Upper lobe of left lung (tissue), 6 donors: ENCODE measurements at regions not wholly inside any gene's neighbourhood (a gene's known extent, or its start where the extent isn't known, plus 50 kb on each side); places are given as distances from the start of the nearest gene placed in this dataset.

ENCODE experiments used
- ATAC-seq, 2 donors: fragments of 200-7000 bp; cut with Tn5 transposase; one replicate each; pipeline ENCODE4 v1.9.1; 2022; ENCODE audit warnings: mild to moderate bottlenecking in 2 of 2, moderate library complexity in 2 of 2; ENCODE audit not compliant: low FRiP score in 2 of 2
- DNase-seq, 2 donors: peaks; one replicate each; pipeline ENCODE4 v3.0.0-alpha.2; 2019 to 2020
- H3K27ac ChIP-seq, 4 donors: fragments of 200-600 bp; sonication (generic); one replicate each; pipeline ENCODE4 v1.5.1; 2016 to 2019
- H3K27me3 ChIP-seq, 4 donors: fragments of 200-600 bp; sonication (generic); one replicate each; pipeline ENCODE4 v1.5.1; 2017 to 2019
- H3K36me3 ChIP-seq, 4 donors: fragments of 200-600 bp; sonication (generic); one replicate each; pipeline ENCODE4 v1.5.1; 2016 to 2019
- H3K4me1 ChIP-seq, 4 donors: fragments of 200-600 bp; sonication (generic); one replicate each; pipeline ENCODE4 v1.5.1; 2018 to 2019
- H3K4me3 ChIP-seq, 4 donors: fragments of 200-600 bp; sonication (generic); one replicate each; pipeline ENCODE4 v1.5.1; 2017 to 2019; ENCODE audit warnings: mild to moderate bottlenecking in 2 of 4, moderate library complexity in 1 of 4
- H3K9me3 ChIP-seq, 4 donors: fragments of 200-600 bp; sonication (generic); one replicate each; pipeline ENCODE4 v1.5.1; 2018 to 2019
- CTCF ChIP-seq, 6 experiments: fragments of 450-650 bp in 4 of 6; fragments of 200-600 bp in 2 of 6; sonication (generic) in 2 of 6; IDR thresholded peaks; one replicate each; pipeline ENCODE4 v1.5.1; 2016 to 2019; ENCODE audit warnings: antibody characterized with exemption in 6 of 6
- EP300 ChIP-seq, 4 donors: sonication (generic); formaldehyde crosslinking; IDR thresholded peaks; one replicate each; pipeline ENCODE4 v1.5.1; 2017; ENCODE audit warnings: antibody characterized with exemption in 4 of 4, control low read depth in 2 of 4
- POLR2A ChIP-seq, 4 donors: fragments of 450-650 bp; IDR thresholded peaks; one replicate each; pipeline ENCODE4 v1.5.1; 2016 to 2017; ENCODE audit warnings: antibody characterized with exemption in 4 of 4, mild to moderate bottlenecking in 2 of 4
- POLR2AphosphoS5 ChIP-seq, 2 donors: sonication (generic); formaldehyde crosslinking; IDR thresholded peaks; one replicate each; pipeline ENCODE4 v1.5.1; 2017; ENCODE audit warnings: antibody characterized with exemption in 2 of 2
- WGBS, 2 donors: methylation state at CpG; one replicate each; pipeline ENCODE4 v1.1.5; 2017 to 2018; 5-methylcytosine and 5-hydroxymethylcytosine counted together
- donor health status: DM: no; HTN: no; CAD: no; lungs with moderate emphysema.
- donor health status: DM: no; HTN: yes; CAD: no; lungs with severe emphysema.

DNA sequence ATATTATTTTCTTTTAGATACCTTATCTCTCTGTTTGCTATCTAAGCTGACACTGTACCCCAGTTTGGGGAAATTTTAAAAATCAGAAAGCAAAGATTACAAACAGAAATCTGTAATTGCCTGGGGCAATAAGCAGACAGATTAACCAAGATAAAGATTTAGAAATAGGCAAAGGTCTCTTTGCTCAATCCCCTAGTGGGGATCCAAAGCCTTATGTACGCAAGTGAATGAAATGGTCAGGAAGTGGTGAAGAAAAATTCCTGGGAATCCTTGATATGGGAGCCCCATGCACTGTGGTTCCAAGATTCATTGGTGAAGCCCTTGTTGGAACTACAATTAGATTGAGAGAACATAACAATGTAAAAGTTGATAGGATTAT, 139.5 kb upstream of the GUCY1A2 start:
- Histone ChIP-seq H3K4me1 (no peaks in the 10 kb centered on the region), H3K36me3 (no peaks in the 10 kb centered on the region), H3K4me3 (no peak overlapping the region), H3K9me3 (no peaks in the 10 kb centered on the region), H3K27ac (no peak overlapping the region), H3K27me3 (no peaks in the 10 kb centered on the region)
- ATAC-seq, result no peak
- TF ChIP-seq CTCF (IDR thresholded peaks at IDR 0.05) (no peak), POLR2AphosphoS5 (IDR thresholded peaks at IDR 0.05) (no peak), POLR2A (IDR thresholded peaks at IDR 0.05) (no peak), EP300 (IDR thresholded peaks at IDR 0.05) (no peak)
- no peak for DNase-seq
- WGBS, 2 donors, result 0% methylated on average over 1 of the region's 1 CpG

- Histone ChIP-seq H3K27ac (no peak overlapping the region), H3K36me3 (no peaks in the 10 kb centered on the region), H3K4me1 (no peaks in the 10 kb centered on the region), H3K9me3 (no peaks in the 10 kb centered on the region), H3K4me3 (no peak overlapping the region), H3K27me3 (no peaks in the 10 kb centered on the region)
- no peak for TF ChIP-seq CTCF (IDR thresholded peaks at IDR 0.05)
- no peak for TF ChIP-seq EP300 (IDR thresholded peaks at IDR 0.05)
- no peak for TF ChIP-seq POLR2A (IDR thresholded peaks at IDR 0.05)
- TF ChIP-seq POLR2AphosphoS5 (IDR thresholded peaks at IDR 0.05), result no peak
- no peak for DNase-seq
- 69 to 75% methylated on average over 3 of the region's 3 CpGs for WGBS, 2 donors
- ATAC-seq, result no peak
Observed at GRCh38 chr11:107157146-107157808, 139.0 kb upstream of the GUCY1A2 start.

GRCh38 chr11:107151579-107151978, 133.3 kb upstream of the GUCY1A2 start:
- DNase-seq, result no peak
- no peak for ATAC-seq
- Histone ChIP-seq H3K9me3 (no peaks in the 10 kb centered on the region), H3K4me1 (no peaks in the 10 kb centered on the region), H3K27ac (no peak overlapping the region), H3K36me3 (no peaks in the 10 kb centered on the region), H3K27me3 (no peaks in the 10 kb centered on the region), H3K4me3 (no peak overlapping the region)
- no peak for TF ChIP-seq POLR2A (IDR thresholded peaks at IDR 0.05)
- TF ChIP-seq POLR2AphosphoS5 (IDR thresholded peaks at IDR 0.05), result no peak
- no peak for TF ChIP-seq EP300 (IDR thresholded peaks at IDR 0.05)
- TF ChIP-seq CTCF (IDR thresholded peaks at IDR 0.05), result no peak

DNA sequence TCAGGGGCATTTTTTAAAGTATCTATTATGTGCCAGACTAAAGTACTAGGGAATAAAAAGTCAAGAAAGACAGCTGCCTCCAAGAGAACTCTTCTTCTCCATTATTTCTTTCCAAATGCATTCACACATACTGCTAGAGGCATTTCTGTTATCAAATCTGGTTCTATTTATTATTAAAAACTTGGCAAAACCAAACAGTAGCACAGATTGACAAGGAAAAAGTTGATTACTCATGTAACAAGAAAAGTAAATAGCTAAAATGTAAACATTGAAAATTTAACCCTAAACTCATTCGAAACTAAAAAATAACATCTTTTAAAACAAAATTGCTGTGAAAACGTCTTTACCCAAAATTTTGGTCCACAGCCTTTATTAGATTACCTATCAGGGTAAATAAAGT, 132.9 kb upstream of the GUCY1A2 start:
- Histone ChIP-seq H3K36me3 (no peaks in the 10 kb centered on the region), H3K4me1 (no peaks in the 10 kb centered on the region), H3K27ac (no peak overlapping the region), H3K9me3 (no peaks in the 10 kb centered on the region), H3K27me3 (no peaks in the 10 kb centered on the region), H3K4me3 (no peak overlapping the region)
- no peak for DNase-seq
- no peak for TF ChIP-seq POLR2A (IDR thresholded peaks at IDR 0.05)
- TF ChIP-seq CTCF (IDR thresholded peaks at IDR 0.05), result no peak
- TF ChIP-seq POLR2AphosphoS5 (IDR thresholded peaks at IDR 0.05), result no peak
- TF ChIP-seq EP300 (IDR thresholded peaks at IDR 0.05), result no peak
- ATAC-seq, result no peak
- WGBS, 2 donors, result 77 to 78% methylated on average over 2 of the region's 2 CpGs

- no peak overlapping the region for H3K27ac ChIP-seq
- no peaks in the 10 kb centered on the region for H3K27me3 ChIP-seq
- WGBS, 2 donors, result 86 to 87% methylated on average over 3 of the region's 3 CpGs
- DNase-seq (no peak), ATAC-seq (no peak)
- no peaks in the 10 kb centered on the region for H3K36me3 ChIP-seq
- no peak overlapping the region for H3K4me3 ChIP-seq
- H3K9me3 ChIP-seq, result peaks cover 0 to 8% (median 0%) of the 10 kb centered on the region in 4 donors
- TF ChIP-seq POLR2A (IDR thresholded peaks at IDR 0.05), result no peak
- no peak for TF ChIP-seq EP300 (IDR thresholded peaks at IDR 0.05)
- TF ChIP-seq POLR2AphosphoS5 (IDR thresholded peaks at IDR 0.05), result no peak
- no peak for TF ChIP-seq CTCF (IDR thresholded peaks at IDR 0.05)
- H3K4me1 ChIP-seq, result no peaks in the 10 kb centered on the region
Observed at GRCh38 chr11:107140983-107141382, 122.7 kb upstream of the GUCY1A2 start.
